ENCODE measurements at regions not wholly inside any gene's neighbourhood (a gene's known extent, or its start where the extent isn't known, plus 50 kb on each side); places are given as distances from the start of the nearest gene placed in this dataset.
"Not testable (repeated sequence)": the region's sequence is repeated elsewhere in the genome, so short reads cannot be mapped to it uniquely, and the experiment has no call there.

DNA sequence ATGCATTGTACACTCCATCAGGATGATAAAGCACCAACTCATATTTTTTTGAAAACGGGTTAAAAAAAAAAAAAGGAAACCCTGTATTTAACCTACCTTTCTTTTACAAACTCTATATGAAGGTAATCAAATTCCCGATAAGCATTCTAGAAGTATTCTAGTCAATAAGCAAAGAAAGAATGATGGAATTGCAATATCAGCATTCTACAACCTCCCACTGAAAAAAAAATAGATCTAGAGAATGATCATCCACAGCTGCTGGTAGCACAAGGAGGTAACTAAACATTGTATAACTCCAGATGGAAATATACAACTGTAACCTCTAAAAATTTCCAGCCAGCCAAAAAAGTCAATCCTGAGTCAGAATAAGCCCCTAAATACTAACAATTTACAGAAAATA is 95.3 kb upstream of the DCC start:
- Histone ChIP-seq H4K20me1 (ENCODE audit: insufficient read depth, low read length) (no peaks in the 10 kb centered on the region), H3K27me3 (ENCODE audit: control insufficient read depth in 1 of 2, insufficient read depth in 2 of 2, low read length in 2 of 2) (no peaks in the 10 kb centered on the region), H3K27ac (ENCODE audit: extremely low read length, insufficient read depth, low read length) (no peak overlapping the region), H3K4me2 (ENCODE audit: low read depth, low read length) (no peak overlapping the region), H3K4me3 (replicated peaks in 1 of 3; ENCODE audit: insufficient read depth in 1 of 3, low read depth in 2 of 3, low read length in 3 of 3) (no peak overlapping the region), H3K36me3 (replicated peaks in 1 of 2; ENCODE audit: control insufficient read depth in 1 of 2, insufficient read depth in 2 of 2, low read length in 2 of 2) (no peaks in the 10 kb centered on the region), H3K79me2 (ENCODE audit: insufficient read depth, low read length) (no peaks in the 10 kb centered on the region), H3K9ac (ENCODE audit: insufficient read depth, low read depth, low read length) (no peak overlapping the region), H2AFZ (ENCODE audit: low read length) (no peak overlapping the region), H3K9me3 (ENCODE audit: low read length) (peaks cover 44% of the 10 kb centered on the region), H3K4me1 (ENCODE audit: insufficient read depth, low read length) (no peaks in the 10 kb centered on the region)
- ChIA-PET CTCF (ENCODE audit: low intra/inter-chr PET ratio, low total read pairs) (no interaction called here), POLR2A (no interaction called here)
- DNase-seq (ENCODE audit: low spot score): no peak
- 45% methylated on average over 2 of the region's 2 CpGs for WGBS (ENCODE audit: low lambda C conversion rate)
- no TSS peak for BruUV-seq (replicated peaks)
- intact Hi-C loops (cut with micrococcal nuclease; ENCODE audit: unreplicated experiment) (no loop called here), in situ Hi-C loops (cut with HindIII; ENCODE audit: extremely low pct_ligation_motif_present, low pct_unique_long_range_greater_than_20kb) (no loop called here)
- ATAC-seq: no peak
- FAIRE-seq: no peak
- TF ChIP-seq MAFK (conservative IDR thresholded peaks at IDR 0.05 in 1 of 2, IDR thresholded peaks at IDR 0.05 in 1 of 2; ENCODE audit: low read length in 2 of 2) (peak; percentile 51 to 79), MAFF (IDR thresholded peaks at IDR 0.05; ENCODE audit: low read depth, low read length) (peak; percentile 56), CREB3 (CRISPR knock-in tag; IDR thresholded peaks at IDR 0.05) (no peak)

- H3K79me2 ChIP-seq (ENCODE audit: insufficient read depth, low read length): no peaks in the 10 kb centered on the region
- POLR2A ChIA-PET: no interaction called here
- no peaks in the 10 kb centered on the region for H4K20me1 ChIP-seq (ENCODE audit: insufficient read depth, low read length)
- no peaks in the 10 kb centered on the region for H3K36me3 ChIP-seq (replicated peaks in 1 of 2; ENCODE audit: control insufficient read depth in 1 of 2, insufficient read depth in 2 of 2, low read length in 2 of 2)
- ATAC-seq (no peak), FAIRE-seq (no peak), DNase-seq (ENCODE audit: low spot score) (no peak)
- CTCF ChIA-PET (ENCODE audit: low intra/inter-chr PET ratio, low total read pairs): no interaction called here
- in situ Hi-C loops (cut with HindIII; ENCODE audit: extremely low pct_ligation_motif_present, low pct_unique_long_range_greater_than_20kb) (no loop called here), intact Hi-C loops (cut with micrococcal nuclease; ENCODE audit: unreplicated experiment) (no loop called here)
- H3K4me2 ChIP-seq (ENCODE audit: low read depth, low read length): no peak overlapping the region
- no peak overlapping the region for H2AFZ ChIP-seq (ENCODE audit: low read length)
- no peak overlapping the region for H3K9ac ChIP-seq (ENCODE audit: insufficient read depth, low read depth, low read length)
- H3K9me3 ChIP-seq (ENCODE audit: low read length): peaks cover 43% of the 10 kb centered on the region
- WGBS (ENCODE audit: low lambda C conversion rate): 30% methylated on average over 3 of the region's 3 CpGs
- no peaks in the 10 kb centered on the region for H3K4me1 ChIP-seq (ENCODE audit: insufficient read depth, low read length)
- no peak overlapping the region for H3K27ac ChIP-seq (ENCODE audit: extremely low read length, insufficient read depth, low read length)
- no peak for TF ChIP-seq ZNF891 (CRISPR knock-in tag; IDR thresholded peaks at IDR 0.05)
- TF ChIP-seq HOXA7 (CRISPR knock-in tag; IDR thresholded peaks at IDR 0.05): no peak
- no peak for TF ChIP-seq ZBTB42 (CRISPR knock-in tag; IDR thresholded peaks at IDR 0.05)
- TF ChIP-seq ZFX (CRISPR knock-in tag; IDR thresholded peaks at IDR 0.05; ENCODE audit: low read depth): no peak
- TF ChIP-seq, protein P1, sequence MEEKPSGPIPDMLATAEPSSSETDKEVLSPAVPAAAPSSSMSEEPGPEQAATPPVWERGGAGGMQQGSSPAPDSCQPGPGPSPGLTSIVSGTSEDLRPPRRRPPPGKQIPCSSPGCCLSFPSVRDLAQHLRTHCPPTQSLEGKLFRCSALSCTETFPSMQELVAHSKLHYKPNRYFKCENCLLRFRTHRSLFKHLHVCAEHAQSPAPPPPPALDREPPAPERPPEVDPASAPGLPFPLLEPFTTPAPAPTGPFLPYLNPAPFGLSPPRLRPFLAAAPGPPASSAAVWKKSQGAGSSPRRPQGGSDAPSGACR (CRISPR knock-in tag; IDR thresholded peaks at IDR 0.05): no peak
- TF ChIP-seq RFX5 (IDR thresholded peaks at IDR 0.05; ENCODE audit: low read depth, low read length): no peak
- no peak for TF ChIP-seq ZNF619 (CRISPR knock-in tag; IDR thresholded peaks at IDR 0.05)
- TF ChIP-seq, protein P2, sequence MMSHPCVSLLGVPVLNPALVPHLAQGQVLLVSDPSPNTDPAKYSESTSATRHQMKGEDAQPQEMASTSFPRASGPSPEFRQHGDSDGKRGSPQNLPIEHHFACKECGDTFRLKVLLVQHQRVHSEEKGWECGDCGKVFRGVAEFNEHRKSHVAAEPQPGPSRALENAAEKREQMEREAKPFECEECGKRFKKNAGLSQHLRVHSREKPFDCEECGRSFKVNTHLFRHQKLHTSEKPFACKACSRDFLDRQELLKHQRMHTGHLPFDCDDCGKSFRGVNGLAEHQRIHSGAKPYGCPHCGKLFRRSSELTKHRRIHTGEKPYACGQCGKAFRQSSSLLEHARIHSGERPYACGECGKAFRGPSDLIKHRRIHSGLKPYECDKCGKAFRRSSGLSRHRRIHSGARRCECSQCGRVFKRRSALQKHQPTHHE (CRISPR knock-in tag; IDR thresholded peaks at IDR 0.05; ENCODE audit: borderline replicate concordance): no peak
- no peak for TF ChIP-seq PHF20 (CRISPR knock-in tag; IDR thresholded peaks at IDR 0.05)
- BruUV-seq (replicated peaks): no TSS peak
- H3K4me3 ChIP-seq (replicated peaks in 1 of 3; ENCODE audit: insufficient read depth in 1 of 3, low read depth in 2 of 3, low read length in 3 of 3): no peak overlapping the region
- H3K27me3 ChIP-seq (ENCODE audit: control insufficient read depth in 1 of 2, insufficient read depth in 2 of 2, low read length in 2 of 2): no peaks in the 10 kb centered on the region
Measured at GRCh38 chr18:52254367-52254766, 85.6 kb upstream of the DCC start.

- DNase-seq (ENCODE audit: low spot score); in situ Hi-C loops (cut with HindIII; ENCODE audit: extremely low pct_ligation_motif_present, low pct_unique_long_range_greater_than_20kb); H3K79me2 ChIP-seq (ENCODE audit: insufficient read depth, low read length); intact Hi-C loops (cut with micrococcal nuclease; ENCODE audit: unreplicated experiment); H3K36me3 ChIP-seq (replicated peaks in 1 of 2; ENCODE audit: control insufficient read depth in 1 of 2, insufficient read depth in 2 of 2, low read length in 2 of 2); H4K20me1 ChIP-seq (ENCODE audit: insufficient read depth, low read length); H2AFZ ChIP-seq (ENCODE audit: low read length); H3K4me3 ChIP-seq (replicated peaks in 1 of 3; ENCODE audit: insufficient read depth in 1 of 3, low read depth in 2 of 3, low read length in 3 of 3); POLR2A ChIA-PET; FAIRE-seq; H3K27ac ChIP-seq (ENCODE audit: extremely low read length, insufficient read depth, low read length); H3K4me1 ChIP-seq (ENCODE audit: insufficient read depth, low read length); H3K27me3 ChIP-seq (ENCODE audit: control insufficient read depth in 1 of 2, insufficient read depth in 2 of 2, low read length in 2 of 2); H3K4me2 ChIP-seq (ENCODE audit: low read depth, low read length); H3K9ac ChIP-seq (ENCODE audit: insufficient read depth, low read depth, low read length); CTCF ChIA-PET (ENCODE audit: low intra/inter-chr PET ratio, low total read pairs); ATAC-seq; BruUV-seq (replicated peaks): not testable (repeated sequence)
- WGBS (ENCODE audit: low lambda C conversion rate): 4% methylated on average over 3 of the region's 3 CpGs
- peaks cover 22% of the 10 kb centered on the region for H3K9me3 ChIP-seq (ENCODE audit: low read length)
Measured at GRCh38 chr18:52257417-52257816, 82.6 kb upstream of the DCC start.

Measured in HepG2 (cell line).